CD14-positive monocyte (primary cell): ENCODE measurements at regions not wholly inside any gene's neighbourhood (a gene's known extent, or its start where the extent isn't known, plus 50 kb on each side); places are given as distances from the start of the nearest gene placed in this dataset.

Source experiments
- DNase-seq, 3 donors: peaks; one replicate each; pipeline ENCODE4 v3.0.0-alpha.2; 2011 to 2022
- H2AFZ ChIP-seq: 2 replicates; pipeline ENCODE4 v1.6.0; 2012; ENCODE audit warnings: mild to moderate bottlenecking, low read depth, low read length, inconsistent platforms; ENCODE audit not compliant: insufficient read depth, poor library complexity, severe bottlenecking
- H3K27ac ChIP-seq, 2 donors: 1 replicate in 1 of 2; 2 replicates in 1 of 2; pipeline ENCODE4 v1.5.1; 2012 to 2013; ENCODE audit warnings: low read length in 2 of 2, control low read depth in 1 of 2, inconsistent platforms in 1 of 2, low read depth in 1 of 2, mild to moderate bottlenecking in 1 of 2
- H3K27me3 ChIP-seq, 2 donors: one replicate each; pipeline versions ENCODE4 v1.6.0 to v1.6.1; 2011 to 2013; ENCODE audit warnings: low read length in 2 of 2; ENCODE audit not compliant: control insufficient read depth in 2 of 2, insufficient read depth in 2 of 2
- H3K36me3 ChIP-seq, 2 donors: replicated peaks in 1 of 2; 1 replicate in 1 of 2; 2 replicates in 1 of 2; pipeline versions ENCODE4 v1.5.1 to v1.6.1; 2012 to 2013; ENCODE audit warnings: low read length in 2 of 2, control low read depth in 1 of 2, inconsistent platforms in 1 of 2, mild to moderate bottlenecking in 1 of 2; ENCODE audit not compliant: insufficient read depth in 2 of 2, control insufficient read depth in 1 of 2
- H3K4me1 ChIP-seq, 2 donors: 1 replicate in 1 of 2; 2 replicates in 1 of 2; pipeline versions ENCODE4 v1.5.1 to v1.6.1; 2012 to 2013; ENCODE audit warnings: low read length in 2 of 2, control low read depth in 1 of 2, inconsistent platforms in 1 of 2, mild to moderate bottlenecking in 1 of 2, moderate library complexity in 1 of 2; ENCODE audit not compliant: insufficient read depth in 2 of 2, control insufficient read depth in 1 of 2
- H3K4me2 ChIP-seq: replicated peaks from 2 replicates; pipeline ENCODE3; 2012; ENCODE audit warnings: low read length, moderate library complexity, mild to moderate bottlenecking; ENCODE audit not compliant: poor library complexity, severe bottlenecking; ENCODE audit errors: extremely low read depth
- H3K4me3 ChIP-seq, 3 experiments: fragments of 200-600 bp in 1 of 3; sonication (generic) in 1 of 3; replicated peaks in 1 of 3; 1 replicate in 2 of 3; 2 replicates in 1 of 3; pipeline ENCODE4 v1.5.1; 2011 to 2013; ENCODE audit warnings: low read length in 3 of 3, mild to moderate bottlenecking in 3 of 3, control low read depth in 2 of 3, low read depth in 2 of 3, inconsistent platforms in 1 of 3, moderate library complexity in 1 of 3
- H3K79me2 ChIP-seq: 2 replicates; pipeline ENCODE4 v1.6.0; 2012; ENCODE audit warnings: mild to moderate bottlenecking, control low read depth, inconsistent platforms, low read length, moderate library complexity; ENCODE audit not compliant: insufficient read depth
- H3K9ac ChIP-seq: 2 replicates; pipeline ENCODE4 v1.6.0; 2017; ENCODE audit warnings: low read length, mild to moderate bottlenecking; ENCODE audit not compliant: insufficient read depth, poor library complexity, severe bottlenecking
- H3K9me3 ChIP-seq, 2 donors: replicated peaks in 1 of 2; 1 replicate in 1 of 2; 2 replicates in 1 of 2; pipeline versions ENCODE4 v1.5.1 to v1.6.1; 2012 to 2013; ENCODE audit warnings: low read length in 2 of 2, control low read depth in 1 of 2; ENCODE audit not compliant: control insufficient read depth in 1 of 2, insufficient read depth in 1 of 2
- H4K20me1 ChIP-seq: 2 replicates; pipeline ENCODE4 v1.6.0; 2012; ENCODE audit warnings: mild to moderate bottlenecking, low read length, control low read depth, moderate library complexity; ENCODE audit not compliant: insufficient read depth
- H3K27ac Mint-ChIP-seq, 7 donors: one replicate each; pipeline ENCODE4 v1.8.0; 2020; ENCODE audit warnings: mild to moderate bottlenecking in 7 of 7, mixed read lengths in 7 of 7, moderate library complexity in 6 of 7, inconsistent platforms in 2 of 7
- H3K27me3 Mint-ChIP-seq, 3 donors: one replicate each; pipeline ENCODE4 v1.8.0; 2021 to 2022; ENCODE audit warnings: low read depth in 3 of 3, mild to moderate bottlenecking in 3 of 3, mixed read lengths in 3 of 3, moderate library complexity in 3 of 3, inconsistent platforms in 1 of 3
- H3K36me3 Mint-ChIP-seq, 2 donors: one replicate each; pipeline ENCODE4 v1.8.0; 2020; ENCODE audit warnings: mixed read lengths in 2 of 2, inconsistent platforms in 1 of 2, mild to moderate bottlenecking in 1 of 2
- H3K4me1 Mint-ChIP-seq: one replicate; pipeline ENCODE4 v1.8.0; 2020; ENCODE audit warnings: mild to moderate bottlenecking, mixed read lengths
- H3K4me3 Mint-ChIP-seq, 2 donors: one replicate each; pipeline ENCODE4 v1.8.0; 2020; ENCODE audit warnings: mild to moderate bottlenecking in 2 of 2, mixed read lengths in 2 of 2, moderate library complexity in 1 of 2
- H3K9me3 Mint-ChIP-seq, 7 donors: one replicate each; pipeline ENCODE4 v1.8.0; 2020 to 2022; ENCODE audit warnings: mixed read lengths in 7 of 7, mild to moderate bottlenecking in 6 of 7, moderate library complexity in 6 of 7, inconsistent platforms in 2 of 7
- CTCF ChIP-seq: fragments of 200-600 bp; IDR thresholded peaks from one replicate; pipeline ENCODE4 v1.8.0; 2022; ENCODE audit warnings: antibody characterized with exemption, mild to moderate bottlenecking
- WGBS: methylation state at CpG from one replicate; pipeline ENCODE4 v1.1.5; 2013; ENCODE audit warnings: missing lambda C conversion rate; ENCODE audit not compliant: insufficient coverage; 5-methylcytosine and 5-hydroxymethylcytosine counted together
- intact Hi-C, 2 donors: fragments of 100-400 bp; cut with micrococcal nuclease; formaldehyde crosslinking; loops; one replicate each; pipeline versions ENCODE4 v1.15.0 to v1.15.1; 2023

- H3K9ac ChIP-seq: no peak overlapping the region
- H3K9me3 ChIP-seq: peaks cover 8% of the 10 kb centered on the region in 2 donors
- no peak for DNase-seq
- no peak overlapping the region for H2AFZ ChIP-seq
- H3K4me2 ChIP-seq: no peak overlapping the region
- Mint-ChIP-seq H3K4me3 (no peak overlapping the region), H3K27ac (no peak overlapping the region), H3K9me3 (peaks cover 6 to 14% (median 12%) of the 10 kb centered on the region in 7 donors), H3K4me1 (no peaks in the 10 kb centered on the region), H3K36me3 (no peaks in the 10 kb centered on the region), H3K27me3 (no peaks in the 10 kb centered on the region)
- no peak for TF ChIP-seq CTCF
- H3K79me2 ChIP-seq: no peaks in the 10 kb centered on the region
- no peak overlapping the region for H3K4me3 ChIP-seq
- intact Hi-C loops: no loop called here
- no peaks in the 10 kb centered on the region for H4K20me1 ChIP-seq
- no peak overlapping the region for H3K27ac ChIP-seq
- no peaks in the 10 kb centered on the region for H3K36me3 ChIP-seq
- H3K4me1 ChIP-seq: no peaks in the 10 kb centered on the region
- H3K27me3 ChIP-seq: no peaks in the 10 kb centered on the region
- no CpG with 5 or more reads among the region's 2 CpGs for WGBS
These were observed 512.2 kb upstream of the ZNF608 start for GRCh38 chr5:125258615-125259014.

GRCh38 chr5:125261505-125262250 is 515.2 kb upstream of the ZNF608 start:
- no peaks in the 10 kb centered on the region for H3K36me3 Mint-ChIP-seq
- peaks cover 0 to 3% of the 10 kb centered on the region in 2 donors for H3K9me3 ChIP-seq
- no peaks in the 10 kb centered on the region for H3K27me3 ChIP-seq
- no peaks in the 10 kb centered on the region for H3K4me1 Mint-ChIP-seq
- H3K4me2 ChIP-seq: no peak overlapping the region
- no peaks in the 10 kb centered on the region for H3K4me1 ChIP-seq
- intact Hi-C loops: no loop called here
- H4K20me1 ChIP-seq: no peaks in the 10 kb centered on the region
- no peaks in the 10 kb centered on the region for H3K36me3 ChIP-seq
- H3K4me3 Mint-ChIP-seq: no peak overlapping the region
- H3K9ac ChIP-seq: no peak overlapping the region
- H2AFZ ChIP-seq: no peak overlapping the region
- H3K9me3 Mint-ChIP-seq: peaks cover 2 to 9% (median 6%) of the 10 kb centered on the region in 7 donors
- H3K79me2 ChIP-seq: no peaks in the 10 kb centered on the region
- H3K27ac ChIP-seq: no peak overlapping the region
- DNase-seq: no peak
- no peak overlapping the region for H3K4me3 ChIP-seq
- no peak for TF ChIP-seq CTCF
- H3K27ac Mint-ChIP-seq: no peak overlapping the region
- WGBS: no CpG with 5 or more reads among the region's 2 CpGs
- no peaks in the 10 kb centered on the region for H3K27me3 Mint-ChIP-seq
